ENCODE measurements at regions not wholly inside any gene's neighbourhood (a gene's known extent, or its start where the extent isn't known, plus 50 kb on each side); places are given as distances from the start of the nearest gene placed in this dataset.
A peak's percentile ranks its signal among the peaks of the same experiment; 100 is the strongest.

- no peak for DNase-seq
Measured at GRCh38 chr9:109830545-109830944, 50.5 kb downstream of the PALM2AKAP2 start.

- DNase-seq, result no peak
Measured at GRCh38 chr9:109831998-109832658, 52.1 kb downstream of the PALM2AKAP2 start.

GRCh38 chr9:109834855-109835254, 54.9 kb downstream of the PALM2AKAP2 start:
- DNase-seq, result no peak

GRCh38 chr9:109843641-109844040, 63.6 kb downstream of the PALM2AKAP2 start:
- no peak for DNase-seq

- DNase-seq, result no peak
Measured at GRCh38 chr9:109845226-109845625, 65.2 kb downstream of the PALM2AKAP2 start.

- DNase-seq, result no peak
Measured at GRCh38 chr9:109846776-109847175, 66.8 kb downstream of the PALM2AKAP2 start.

GRCh38 chr9:109852556-109852955, 72.6 kb downstream of the PALM2AKAP2 start:
- DNase-seq, result no peak

GRCh38 chr9:109855540-109855939, 75.5 kb downstream of the PALM2AKAP2 start:
- no peak for DNase-seq

- DNase-seq, result no peak
Measured at GRCh38 chr9:109856785-109857184, 76.8 kb downstream of the PALM2AKAP2 start.

GRCh38 chr9:109857336-109857735, 77.3 kb downstream of the PALM2AKAP2 start:
- no peak for DNase-seq

GRCh38 chr9:109859447-109859846, 79.4 kb downstream of the PALM2AKAP2 start:
- no peak for DNase-seq

- DNase-seq, result no peak
Measured at GRCh38 chr9:109860521-109860920, 80.5 kb downstream of the PALM2AKAP2 start.

GRCh38 chr9:109861499-109861898, 81.5 kb downstream of the PALM2AKAP2 start:
- DNase-seq, result no peak

- no peak for DNase-seq
Measured at GRCh38 chr9:109861918-109862317, 81.9 kb downstream of the PALM2AKAP2 start.

- no peak for DNase-seq
Measured at GRCh38 chr9:109862452-109862851, 82.5 kb downstream of the PALM2AKAP2 start.

GRCh38 chr9:109863961-109864360, 84.0 kb downstream of the PALM2AKAP2 start:
- no peak for DNase-seq

GRCh38 chr9:109865521-109865920, 85.5 kb downstream of the PALM2AKAP2 start:
- no peak for DNase-seq

- no peak for DNase-seq
Measured at GRCh38 chr9:109868207-109868606, 88.2 kb downstream of the PALM2AKAP2 start.

- DNase-seq, result no peak
Measured at GRCh38 chr9:109868722-109869121, 88.7 kb downstream of the PALM2AKAP2 start.

GRCh38 chr9:109870365-109870764, 90.4 kb downstream of the PALM2AKAP2 start:
- DNase-seq, result no peak

GRCh38 chr9:109872901-109873300, 92.9 kb downstream of the PALM2AKAP2 start:
- no peak for DNase-seq

GRCh38 chr9:109875495-109876129, 95.6 kb downstream of the PALM2AKAP2 start:
- DNase-seq, result no peak

- DNase-seq, result peak; percentile 32 to 51
Measured at GRCh38 chr9:109880276-109881169, 100.5 kb downstream of the PALM2AKAP2 start.

- DNase-seq, result no peak
Measured at GRCh38 chr9:109883623-109884022, 103.6 kb downstream of the PALM2AKAP2 start.

Measured in activated CD4-positive, alpha-beta T cell treated with anti-CD3 and anti-CD28 coated beads, Interleukin-2, amount 50 U/mL, for 48 hours (primary cell).